ENCODE measurements at regions not wholly inside any gene's neighbourhood (a gene's known extent, or its start where the extent isn't known, plus 50 kb on each side); places are given as distances from the start of the nearest gene placed in this dataset.

GRCh38 chr5:166570865-166571264 is 1720.6 kb upstream of the WWC1 start:
- Histone ChIP-seq H3K9me3 (ENCODE audit: low read depth, low read length) (peaks cover 4% of the 10 kb centered on the region), H4K20me1 (ENCODE audit: insufficient read depth, low read length) (no peaks in the 10 kb centered on the region), H3K79me2 (ENCODE audit: insufficient read depth, low read length) (no peaks in the 10 kb centered on the region), H3K27me3 (ENCODE audit: insufficient read depth, low read length) (no peaks in the 10 kb centered on the region), H3K36me3 (ENCODE audit: insufficient read depth, low read length) (no peaks in the 10 kb centered on the region), H3K4me2 (ENCODE audit: insufficient read depth, low read length) (no peak overlapping the region), H2AFZ (ENCODE audit: low read length) (no peak overlapping the region), H3K27ac (ENCODE audit: low read depth, low read length) (no peak overlapping the region), H3K4me1 (ENCODE audit: insufficient read depth, low read length) (no peaks in the 10 kb centered on the region), H3K4me3 (ENCODE audit: insufficient read depth, low read length) (no peak overlapping the region)
- no peak for TF ChIP-seq CTCF (IDR thresholded peaks at IDR 0.05; ENCODE audit: extremely low read depth, low read depth, low read length)
- DNase-seq (ENCODE audit: insufficient read length, low spot score, missing footprints) = no peak

- Histone ChIP-seq H3K27me3 (ENCODE audit: insufficient read depth, low read length) (no peaks in the 10 kb centered on the region), H3K79me2 (ENCODE audit: insufficient read depth, low read length) (no peaks in the 10 kb centered on the region), H3K4me3 (ENCODE audit: insufficient read depth, low read length) (no peak overlapping the region), H3K36me3 (ENCODE audit: insufficient read depth, low read length) (no peaks in the 10 kb centered on the region), H4K20me1 (ENCODE audit: insufficient read depth, low read length) (no peaks in the 10 kb centered on the region), H3K27ac (ENCODE audit: low read depth, low read length) (no peak overlapping the region), H2AFZ (ENCODE audit: low read length) (no peak overlapping the region), H3K4me2 (ENCODE audit: insufficient read depth, low read length) (no peak overlapping the region), H3K4me1 (ENCODE audit: insufficient read depth, low read length) (no peaks in the 10 kb centered on the region), H3K9me3 (ENCODE audit: low read depth, low read length) (peaks cover 4% of the 10 kb centered on the region)
- no peak for DNase-seq (ENCODE audit: insufficient read length, low spot score, missing footprints)
- no peak for TF ChIP-seq CTCF (IDR thresholded peaks at IDR 0.05; ENCODE audit: extremely low read depth, low read depth, low read length)
These were observed 1719.8 kb upstream of the WWC1 start for GRCh38 chr5:166571668-166572067.

- Histone ChIP-seq H3K9me3 (ENCODE audit: low read depth, low read length) (no peaks in the 10 kb centered on the region), H3K4me3 (ENCODE audit: insufficient read depth, low read length) (no peak overlapping the region), H4K20me1 (ENCODE audit: insufficient read depth, low read length) (no peaks in the 10 kb centered on the region), H3K4me1 (ENCODE audit: insufficient read depth, low read length) (no peaks in the 10 kb centered on the region), H2AFZ (ENCODE audit: low read length) (no peak overlapping the region), H3K27me3 (ENCODE audit: insufficient read depth, low read length) (no peaks in the 10 kb centered on the region), H3K79me2 (ENCODE audit: insufficient read depth, low read length) (no peaks in the 10 kb centered on the region), H3K27ac (ENCODE audit: low read depth, low read length) (no peak overlapping the region), H3K36me3 (ENCODE audit: insufficient read depth, low read length) (no peaks in the 10 kb centered on the region), H3K4me2 (ENCODE audit: insufficient read depth, low read length) (no peak overlapping the region)
- DNase-seq (ENCODE audit: insufficient read length, low spot score, missing footprints) = no peak
- no peak for TF ChIP-seq CTCF (IDR thresholded peaks at IDR 0.05; ENCODE audit: extremely low read depth, low read depth, low read length)
These were observed 1715.1 kb upstream of the WWC1 start for GRCh38 chr5:166576323-166576722.

GRCh38 chr5:166581826-166582225 is 1709.6 kb upstream of the WWC1 start:
- Histone ChIP-seq H3K27ac (ENCODE audit: low read depth, low read length) (no peak overlapping the region), H3K4me3 (ENCODE audit: insufficient read depth, low read length) (no peak overlapping the region), H3K4me2 (ENCODE audit: insufficient read depth, low read length) (no peak overlapping the region), H3K4me1 (ENCODE audit: insufficient read depth, low read length) (no peaks in the 10 kb centered on the region), H3K27me3 (ENCODE audit: insufficient read depth, low read length) (no peaks in the 10 kb centered on the region), H3K79me2 (ENCODE audit: insufficient read depth, low read length) (no peaks in the 10 kb centered on the region), H3K36me3 (ENCODE audit: insufficient read depth, low read length) (no peaks in the 10 kb centered on the region), H2AFZ (ENCODE audit: low read length) (no peak overlapping the region), H4K20me1 (ENCODE audit: insufficient read depth, low read length) (no peaks in the 10 kb centered on the region), H3K9me3 (ENCODE audit: low read depth, low read length) (no peaks in the 10 kb centered on the region)
- DNase-seq (ENCODE audit: insufficient read length, low spot score, missing footprints) = no peak
- no peak for TF ChIP-seq CTCF (IDR thresholded peaks at IDR 0.05; ENCODE audit: extremely low read depth, low read depth, low read length)
